ENCODE measurements at regions not wholly inside any gene's neighbourhood (a gene's known extent, or its start where the extent isn't known, plus 50 kb on each side); places are given as distances from the start of the nearest gene placed in this dataset.

GRCh38 chr3:106620646-106621045 lies 751.8 kb upstream of the CBLB start:
- no peak for DNase-seq (ENCODE audit: low read depth, low spot score)
- H3K9me3 ChIP-seq (ENCODE audit: control insufficient read depth, insufficient read depth, low read length), result peaks cover 4% of the 10 kb centered on the region; the same call in 1 of the 2 replicates
- TF ChIP-seq, protein P1, sequence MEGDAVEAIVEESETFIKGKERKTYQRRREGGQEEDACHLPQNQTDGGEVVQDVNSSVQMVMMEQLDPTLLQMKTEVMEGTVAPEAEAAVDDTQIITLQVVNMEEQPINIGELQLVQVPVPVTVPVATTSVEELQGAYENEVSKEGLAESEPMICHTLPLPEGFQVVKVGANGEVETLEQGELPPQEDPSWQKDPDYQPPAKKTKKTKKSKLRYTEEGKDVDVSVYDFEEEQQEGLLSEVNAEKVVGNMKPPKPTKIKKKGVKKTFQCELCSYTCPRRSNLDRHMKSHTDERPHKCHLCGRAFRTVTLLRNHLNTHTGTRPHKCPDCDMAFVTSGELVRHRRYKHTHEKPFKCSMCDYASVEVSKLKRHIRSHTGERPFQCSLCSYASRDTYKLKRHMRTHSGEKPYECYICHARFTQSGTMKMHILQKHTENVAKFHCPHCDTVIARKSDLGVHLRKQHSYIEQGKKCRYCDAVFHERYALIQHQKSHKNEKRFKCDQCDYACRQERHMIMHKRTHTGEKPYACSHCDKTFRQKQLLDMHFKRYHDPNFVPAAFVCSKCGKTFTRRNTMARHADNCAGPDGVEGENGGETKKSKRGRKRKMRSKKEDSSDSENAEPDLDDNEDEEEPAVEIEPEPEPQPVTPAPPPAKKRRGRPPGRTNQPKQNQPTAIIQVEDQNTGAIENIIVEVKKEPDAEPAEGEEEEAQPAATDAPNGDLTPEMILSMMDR (IDR thresholded peaks at IDR 0.05; ENCODE audit: low read depth, low read length), result no peak
- POLR2A ChIA-PET, result no interaction called here
- H3K27me3 ChIP-seq (ENCODE audit: control insufficient read depth, insufficient read depth, low read length), result no peaks in the 10 kb centered on the region
- CTCF ChIA-PET, result interaction anchor here (0.6 kb wide), 1 partner anchor 26 kb away, joined by 4 read pairs; no protein-coding TSS in a partner anchor
- no peak overlapping the region for H3K4me3 ChIP-seq (ENCODE audit: low read depth, low read length)
- no peak overlapping the region for H3K27ac ChIP-seq (ENCODE audit: low read depth, low read length)

- DNase-seq (ENCODE audit: low read depth, low spot score), result no peak
- Histone ChIP-seq H3K27ac (ENCODE audit: low read depth, low read length) (no peak overlapping the region), H3K27me3 (ENCODE audit: control insufficient read depth, insufficient read depth, low read length) (no peaks in the 10 kb centered on the region), H3K4me3 (ENCODE audit: low read depth, low read length) (no peak overlapping the region), H3K9me3 (ENCODE audit: control insufficient read depth, insufficient read depth, low read length) (peaks cover 4% of the 10 kb centered on the region; the same call in 1 of the 2 replicates)
- ChIA-PET CTCF (no interaction called here), POLR2A (no interaction called here)
- TF ChIP-seq, protein P1 (IDR thresholded peaks at IDR 0.05; ENCODE audit: low read depth, low read length), result no peak
These were observed 753.1 kb upstream of the CCDC54 start for GRCh38 chr3:106624154-106624553.

DNA sequence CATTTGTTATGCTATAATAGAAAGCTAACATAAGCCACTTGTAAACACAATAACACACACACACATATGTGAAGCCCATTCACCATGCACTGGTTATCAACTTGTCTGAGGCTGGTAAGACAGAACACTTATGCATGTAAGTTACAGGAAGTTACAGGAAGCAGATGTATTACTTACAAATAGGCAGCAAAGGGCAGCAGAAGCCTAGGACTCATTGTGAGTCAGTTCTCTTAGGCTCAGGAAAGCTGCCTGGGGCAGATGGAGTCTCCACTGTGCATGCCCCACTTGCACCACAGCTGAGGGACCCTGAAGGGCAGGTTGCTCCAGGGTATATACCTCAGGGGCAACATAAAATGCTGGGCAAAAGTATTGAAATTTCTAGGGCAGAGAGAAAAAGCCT lies 748.8 kb upstream of the CCDC54 start:
- peak; percentile 27 for DNase-seq (ENCODE audit: low read depth, low spot score)
- no peak overlapping the region for H3K27ac ChIP-seq (ENCODE audit: low read depth, low read length)
- TF ChIP-seq, protein P1 (IDR thresholded peaks at IDR 0.05; ENCODE audit: low read depth, low read length), result no peak
- H3K9me3 ChIP-seq (ENCODE audit: control insufficient read depth, insufficient read depth, low read length), result peaks cover 2% of the 10 kb centered on the region; the same call in 1 of the 2 replicates
- no peaks in the 10 kb centered on the region for H3K27me3 ChIP-seq (ENCODE audit: control insufficient read depth, insufficient read depth, low read length)
- H3K4me3 ChIP-seq (ENCODE audit: low read depth, low read length), result no peak overlapping the region
- CTCF ChIA-PET, result interaction anchor here (0.7 to 1.6 kb wide), 2 partner anchors 233 to 436 kb away, joined by 3 read pairs; no protein-coding TSS in a partner anchor
- POLR2A ChIA-PET, result no interaction called here

- no peaks in the 10 kb centered on the region for H3K27me3 ChIP-seq (ENCODE audit: control insufficient read depth, insufficient read depth, low read length)
- no peak for DNase-seq (ENCODE audit: low read depth, low spot score)
- H3K4me3 ChIP-seq (ENCODE audit: low read depth, low read length), result no peak overlapping the region
- CTCF ChIA-PET, result interaction anchor here (1.6 kb wide), 1 partner anchor 232 kb away, joined by 3 read pairs; no protein-coding TSS in a partner anchor
- TF ChIP-seq, protein P1 (IDR thresholded peaks at IDR 0.05; ENCODE audit: low read depth, low read length), result no peak
- no peaks in the 10 kb centered on the region for H3K9me3 ChIP-seq (ENCODE audit: control insufficient read depth, insufficient read depth, low read length)
- no peak overlapping the region for H3K27ac ChIP-seq (ENCODE audit: low read depth, low read length)
- POLR2A ChIA-PET, result no interaction called here
These were observed 747.9 kb upstream of the CCDC54 start for GRCh38 chr3:106629215-106629832.

DNA sequence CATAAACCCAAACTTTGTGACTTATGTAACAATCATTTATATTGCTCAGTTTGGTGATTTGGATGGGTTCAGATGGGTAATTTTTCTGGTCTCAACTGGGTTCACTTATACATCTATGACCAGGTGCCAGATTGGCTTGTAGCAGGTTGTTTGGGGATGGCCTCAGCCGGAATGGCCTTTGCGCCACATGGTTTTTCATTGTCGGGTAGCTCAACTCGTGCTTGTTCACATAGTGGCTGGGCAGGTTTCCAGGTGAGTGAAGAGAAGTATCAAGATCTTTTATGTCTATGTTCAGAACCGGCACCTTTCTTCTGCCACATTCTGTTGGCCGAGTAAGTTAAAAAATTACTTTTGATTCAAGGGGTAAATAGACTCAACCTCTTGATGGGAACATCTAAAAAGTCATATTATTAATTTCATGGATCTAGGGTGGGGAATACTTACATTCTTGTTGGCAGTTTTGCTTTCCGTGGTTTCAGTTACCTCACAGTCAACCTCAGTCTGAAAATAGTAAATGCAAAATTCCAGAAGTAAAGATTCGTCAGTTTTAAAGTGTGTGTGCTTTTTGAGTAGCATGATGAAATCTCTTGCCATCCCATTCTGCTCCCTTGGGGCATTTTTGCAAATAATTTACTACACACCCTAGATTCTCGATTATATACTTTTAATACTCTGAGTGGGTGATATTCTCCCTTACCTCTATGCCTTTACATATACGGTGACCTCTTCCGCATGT lies 745.7 kb upstream of the CCDC54 start:
- no peak overlapping the region for H3K4me3 ChIP-seq (ENCODE audit: low read depth, low read length)
- H3K27me3 ChIP-seq (ENCODE audit: control insufficient read depth, insufficient read depth, low read length), result no peaks in the 10 kb centered on the region
- no peak for DNase-seq (ENCODE audit: low read depth, low spot score)
- CTCF ChIA-PET, result interaction anchor here (1.1 kb wide), 1 partner anchor 433 kb away, joined by 3 read pairs; no protein-coding TSS in a partner anchor
- TF ChIP-seq, protein P1 (IDR thresholded peaks at IDR 0.05; ENCODE audit: low read depth, low read length), result no peak
- POLR2A ChIA-PET, result no interaction called here
- no peaks in the 10 kb centered on the region for H3K9me3 ChIP-seq (ENCODE audit: control insufficient read depth, insufficient read depth, low read length)
- no peak overlapping the region for H3K27ac ChIP-seq (ENCODE audit: low read depth, low read length)
